Spleen (tissue), 7 donors: ENCODE measurements at regions not wholly inside any gene's neighbourhood (a gene's known extent, or its start where the extent isn't known, plus 50 kb on each side); places are given as distances from the start of the nearest gene placed in this dataset.
A peak's percentile ranks its signal among the peaks of the same experiment; 100 is the strongest.

Experiments used
- CTCF ChIP-seq, 11 experiments: fragments of 200-600 bp in 7 of 11; fragments of 450-650 bp in 4 of 11; sonication (generic) in 4 of 11; IDR thresholded peaks in 8 of 11; conservative IDR thresholded peaks in 3 of 11; 1 replicate in 7 of 11; 2 replicates in 4 of 11; pipeline versions ENCODE4 v1.4.0 to v1.8.0; 2016 to 2021; ENCODE audit warnings: antibody characterized with exemption in 11 of 11, inconsistent platforms in 4 of 11, mild to moderate bottlenecking in 1 of 11
- POLR2AphosphoS5 ChIP-seq, 3 donors: sonication (generic); formaldehyde crosslinking; IDR thresholded peaks; one replicate each; pipeline ENCODE4 v1.5.1; 2017; ENCODE audit warnings: antibody characterized with exemption in 3 of 3
- donor health status: DM: no; HTN: no; CAD: no; lungs with moderate emphysema.
- donor health status: DM: no; HTN: no; CAD: no.
- donor health status: DM: no; HTN: no; CAD: no.

- peak in 1 of 11 experiments; percentile 42 for TF ChIP-seq CTCF (IDR thresholded peaks at IDR 0.05 in 8 of 11, conservative IDR thresholded peaks at IDR 0.05 in 3 of 11)
- TF ChIP-seq POLR2AphosphoS5 (IDR thresholded peaks at IDR 0.05) = peak in 1 of 3 donors; percentile 32
These were observed 272.7 kb upstream of the MAP3K7 start for GRCh38 chr6:90859612-90860011.
